Inflammatory macrophage (primary cell): ENCODE measurements at regions not wholly inside any gene's neighbourhood (a gene's known extent, or its start where the extent isn't known, plus 50 kb on each side); places are given as distances from the start of the nearest gene placed in this dataset.
"Not testable (repeated sequence)": the region's sequence is repeated elsewhere in the genome, so short reads cannot be mapped to it uniquely, and the experiment has no call there.

Experiments used
- DNase-seq, 2 donors: peaks; one replicate each; pipeline ENCODE4 v3.0.0-alpha.2; 2020 to 2022

DNA sequence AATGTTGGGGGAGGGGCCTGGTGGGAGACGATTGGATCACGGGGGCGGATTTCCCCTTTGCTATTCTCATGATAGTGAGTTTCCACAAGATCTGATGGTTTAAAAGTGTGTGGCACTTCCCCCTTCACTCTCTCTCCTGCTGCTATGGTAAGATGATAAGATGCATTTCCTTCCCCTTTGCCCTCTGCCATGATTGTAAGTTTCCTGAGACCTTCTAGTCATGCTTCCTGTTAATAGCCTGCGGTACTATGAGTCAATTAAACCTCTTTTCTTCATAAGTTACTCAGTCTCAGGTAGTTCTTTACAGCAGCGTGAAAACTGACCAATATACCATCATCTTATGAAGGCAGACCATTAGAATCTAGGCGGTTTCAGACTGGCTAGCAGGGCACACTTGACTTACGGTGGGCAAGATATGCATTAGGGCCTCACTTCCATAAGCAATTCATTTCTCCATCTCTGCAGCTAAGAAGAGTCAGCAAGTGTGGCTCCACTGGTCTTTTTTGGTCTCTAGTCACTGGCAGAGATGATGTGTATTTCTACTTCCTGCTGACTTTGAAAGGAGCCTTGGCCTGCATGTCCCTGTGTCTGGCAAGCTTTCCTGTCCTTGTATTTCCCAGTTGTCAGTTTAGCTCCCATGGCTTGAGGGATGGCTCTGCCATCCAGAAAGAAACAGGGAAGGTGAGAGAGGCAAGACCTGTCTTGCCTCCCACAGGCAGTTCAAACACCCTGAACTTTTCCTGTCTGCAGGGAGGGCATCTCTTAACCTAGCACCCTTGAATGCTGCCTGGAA lies 109.0 kb upstream of the ADAMTS9 start:
- DNase-seq: no peak

DNA sequence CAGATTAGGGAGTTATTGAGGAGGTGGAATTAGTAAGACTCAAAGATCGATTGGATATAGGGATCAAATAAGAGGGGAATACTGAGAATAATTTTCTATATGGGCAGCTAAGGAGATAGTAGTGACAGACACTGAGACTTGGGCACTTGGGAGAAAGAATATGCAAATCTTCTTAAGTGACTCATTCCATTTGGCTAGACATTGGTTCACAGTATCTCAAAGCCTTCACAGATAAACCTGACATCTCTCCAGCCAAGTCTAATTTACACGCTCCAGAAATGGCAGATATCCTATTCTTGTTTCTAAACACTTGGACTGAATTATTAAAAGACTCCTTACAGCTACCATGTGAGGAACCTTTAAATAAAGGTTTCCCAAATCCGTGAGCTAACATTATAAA lies 104.6 kb upstream of the ADAMTS9 start:
- no peak for DNase-seq

DNA sequence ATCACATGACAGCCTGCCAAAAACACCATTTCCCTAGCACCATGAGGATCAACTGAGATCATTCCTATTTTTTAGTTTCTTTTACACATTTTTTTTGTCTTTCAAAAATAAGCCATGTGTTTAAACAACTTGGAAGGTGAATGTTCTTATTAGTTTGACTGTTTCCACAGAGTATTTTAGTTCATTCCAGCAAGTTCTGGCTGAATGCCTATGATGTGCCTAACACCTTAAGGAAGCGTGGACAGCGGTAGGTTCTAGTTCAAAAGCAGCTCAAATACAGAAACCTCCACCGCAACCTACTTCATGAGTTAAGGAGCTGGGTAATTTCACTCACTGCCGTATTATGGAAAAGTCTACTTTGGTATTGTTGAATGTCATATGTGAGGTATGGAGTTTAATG lies 101.3 kb upstream of the ADAMTS9 start:
- DNase-seq: no peak

DNA sequence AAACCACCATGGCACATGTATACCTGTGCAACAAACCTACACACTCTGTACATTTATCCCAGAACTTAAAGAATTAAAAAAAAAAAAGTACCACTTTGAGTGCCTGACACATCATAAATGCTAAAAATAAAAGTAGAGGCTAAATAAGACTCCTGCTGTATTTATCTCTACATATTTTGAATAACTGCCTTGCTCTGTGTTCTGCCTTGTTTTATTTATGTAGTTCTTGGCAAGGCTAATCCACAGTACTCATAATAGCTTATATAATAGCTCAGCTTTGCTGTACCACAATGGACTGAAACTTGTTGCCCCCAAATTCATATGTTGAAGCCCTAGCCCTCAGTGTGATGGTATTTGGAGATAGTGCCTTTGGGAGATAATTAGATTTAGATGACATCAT lies 95.4 kb upstream of the ADAMTS9 start:
- DNase-seq: no peak

DNA sequence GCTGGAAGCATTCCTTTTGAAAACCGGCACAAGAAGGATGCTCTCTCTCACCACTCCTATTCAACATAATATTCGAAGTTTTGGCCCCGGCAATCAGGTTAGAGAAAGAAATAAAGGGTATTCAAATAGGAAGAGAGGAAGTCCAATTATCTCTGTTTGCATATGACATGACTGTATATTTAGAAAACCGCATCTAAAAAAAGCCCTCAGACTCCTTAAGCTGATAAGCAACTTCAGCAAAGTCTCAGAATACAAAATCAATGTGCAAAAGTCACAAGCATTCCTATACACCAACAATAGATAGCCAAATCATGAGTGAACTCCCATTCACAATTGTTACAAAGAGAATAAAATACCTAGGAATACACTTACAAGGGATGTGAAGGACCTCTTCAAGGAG lies 93.1 kb upstream of the ADAMTS9 start:
- DNase-seq: not testable (repeated sequence)

DNA sequence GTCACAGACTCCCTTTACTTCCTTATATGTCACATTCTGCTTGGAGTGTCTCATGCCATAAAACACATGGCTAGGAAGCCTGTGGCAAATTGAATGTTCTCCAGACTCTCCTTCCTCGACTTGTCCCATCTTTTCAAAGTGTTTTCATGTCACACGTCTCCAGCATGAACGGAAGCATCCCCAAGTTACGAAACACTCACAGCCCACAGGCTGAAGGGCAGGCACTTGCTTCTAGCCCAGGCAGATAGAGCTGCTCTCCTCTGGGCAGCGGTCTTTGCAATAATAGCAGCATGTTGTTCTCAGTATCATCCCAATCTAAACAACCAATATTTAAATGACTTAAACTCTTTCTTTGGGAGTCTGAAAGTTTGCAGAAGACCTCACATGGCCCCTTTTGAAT lies 85.3 kb upstream of the ADAMTS9 start:
- DNase-seq: no peak

DNA sequence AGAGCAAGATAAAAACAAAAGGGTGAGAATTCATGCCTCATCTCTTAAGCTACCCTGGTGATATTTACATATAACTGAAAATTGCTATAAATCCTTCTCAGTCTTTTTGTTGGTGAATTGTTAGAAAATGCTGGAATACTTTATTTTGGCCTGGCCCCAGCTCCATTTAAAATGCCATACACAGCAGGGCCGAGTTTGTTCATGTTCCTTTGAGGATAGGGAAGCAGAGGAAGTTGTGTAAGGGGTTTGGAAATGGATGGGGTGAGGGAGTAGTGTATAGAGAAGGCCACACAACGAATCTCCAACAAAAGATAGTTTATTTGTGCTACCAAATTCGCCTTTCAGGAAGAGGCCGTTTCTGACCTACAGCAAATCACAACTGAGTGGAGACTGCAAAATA lies 78.6 kb upstream of the ADAMTS9 start:
- DNase-seq: no peak

DNA sequence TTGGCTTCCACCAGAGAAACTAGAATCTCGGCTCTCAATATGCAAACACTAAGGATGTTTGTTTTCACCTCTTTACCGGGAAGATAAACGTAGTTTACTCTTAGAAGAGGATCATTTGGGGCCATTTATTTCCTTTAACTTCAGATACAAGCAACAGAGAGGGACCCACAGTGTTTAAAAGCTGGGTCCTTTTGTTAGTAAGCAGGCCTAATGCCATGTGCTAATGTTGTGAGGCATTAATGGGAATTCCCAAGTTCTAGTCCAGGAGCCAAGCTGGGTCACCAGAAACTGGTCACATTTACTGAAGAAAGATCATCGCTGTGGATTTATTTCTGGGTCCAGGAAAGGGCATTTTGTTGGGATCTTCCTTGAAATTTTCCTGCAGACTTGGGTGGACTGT lies 78.1 kb upstream of the ADAMTS9 start:
- no peak for DNase-seq

DNA sequence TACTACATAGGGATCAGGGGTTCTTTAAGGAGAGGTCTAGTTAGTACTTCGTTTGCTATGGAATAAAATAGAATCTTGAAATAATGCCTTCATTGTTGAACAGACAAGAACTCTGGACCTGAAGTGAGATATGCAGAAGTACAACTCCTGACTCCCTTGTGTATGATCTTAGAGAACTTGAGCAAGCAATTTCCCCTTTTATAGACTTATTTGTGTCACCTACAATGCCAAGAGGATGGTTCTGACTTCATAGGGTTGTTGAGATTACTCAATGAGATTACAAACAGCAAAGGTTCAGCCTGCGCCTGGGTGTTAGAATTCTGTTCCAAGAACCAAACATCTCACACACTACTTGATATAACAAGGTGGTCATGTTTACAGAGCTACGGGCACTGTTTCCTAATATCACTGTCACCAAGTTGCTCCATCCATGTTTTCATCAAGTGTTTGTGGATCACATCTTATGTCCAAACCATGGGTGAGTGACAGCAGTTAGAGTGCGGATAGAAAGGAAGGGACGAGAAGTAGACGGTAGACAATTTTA lies 76.7 kb upstream of the ADAMTS9 start:
- no peak for DNase-seq

DNA sequence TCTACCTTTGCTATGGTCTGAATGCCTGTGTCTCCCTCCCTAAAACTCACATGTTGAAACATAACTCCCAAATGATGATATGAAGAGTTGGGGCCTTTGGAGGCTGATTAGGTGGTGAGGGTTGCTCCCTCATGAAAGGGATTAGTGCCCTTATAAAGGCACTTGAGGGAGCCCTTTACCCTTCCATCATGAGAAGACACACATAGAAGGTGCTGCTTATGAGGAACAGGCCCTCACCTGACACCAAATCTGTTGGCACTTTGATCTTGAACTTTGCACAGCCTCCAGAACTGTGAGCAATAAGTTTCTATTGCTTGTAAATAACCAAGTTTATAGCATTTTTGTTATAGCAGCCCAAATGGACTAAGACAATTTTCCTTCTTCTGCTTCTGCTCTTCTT lies 76.2 kb upstream of the ADAMTS9 start:
- no peak for DNase-seq

DNA sequence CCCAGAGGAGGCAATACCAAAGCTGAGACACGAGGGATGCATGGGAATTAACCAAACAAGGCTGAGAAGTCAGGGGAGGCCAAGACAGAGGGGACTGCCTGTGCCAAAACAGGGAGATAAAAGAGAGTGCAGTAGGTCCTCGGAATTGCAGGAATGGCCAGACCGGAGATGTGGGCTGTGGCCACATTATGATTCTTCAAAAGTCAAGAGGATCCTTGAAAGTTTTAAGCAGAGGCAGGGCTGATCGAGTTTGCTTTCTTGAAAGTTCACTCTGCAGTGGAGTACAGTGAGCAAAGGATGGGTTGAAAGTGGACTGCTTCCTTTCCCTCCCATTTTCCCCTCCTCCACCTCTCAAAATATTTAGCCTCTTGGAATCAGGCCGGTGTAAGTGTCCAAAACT lies 73.9 kb upstream of the ADAMTS9 start:
- no peak for DNase-seq

DNA sequence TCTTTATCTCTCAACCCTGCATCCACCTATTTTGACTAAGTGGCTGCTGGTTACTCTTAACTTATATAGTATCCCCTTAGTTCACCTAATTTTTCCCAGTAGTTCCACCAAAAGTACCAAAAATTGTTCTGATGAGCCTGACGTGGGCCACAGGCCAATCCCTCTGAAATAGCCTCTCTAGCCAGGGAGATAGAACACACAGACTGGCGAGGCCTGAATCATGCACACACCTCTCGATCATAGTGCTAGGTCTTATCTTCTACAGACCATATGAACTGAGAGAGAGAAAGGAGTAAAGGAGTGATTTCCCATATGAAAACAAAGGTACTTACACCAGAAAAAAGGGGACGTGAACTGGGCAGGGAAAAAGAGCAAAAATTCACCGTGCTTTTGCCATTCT lies 72.5 kb upstream of the ADAMTS9 start:
- DNase-seq: no peak

DNA sequence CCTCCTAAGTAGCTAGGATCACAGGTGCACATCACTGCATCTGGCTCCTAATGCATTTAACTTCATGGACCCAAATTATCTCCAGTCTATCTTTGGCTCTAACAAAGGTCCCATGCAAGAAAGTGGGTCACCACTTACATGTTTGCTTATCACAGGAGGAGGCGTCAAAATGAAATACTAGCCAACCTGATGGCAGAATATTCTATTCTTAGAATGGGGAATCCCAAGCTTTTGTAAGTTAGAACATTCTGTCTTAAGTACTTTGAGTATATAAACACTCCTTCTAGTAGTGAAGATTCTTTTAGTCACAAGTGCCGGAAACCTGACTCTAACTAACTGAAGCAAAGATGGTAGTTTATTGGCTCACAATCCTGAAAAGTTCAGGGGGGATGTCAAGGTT lies 72.0 kb upstream of the ADAMTS9 start:
- DNase-seq: no peak

DNA sequence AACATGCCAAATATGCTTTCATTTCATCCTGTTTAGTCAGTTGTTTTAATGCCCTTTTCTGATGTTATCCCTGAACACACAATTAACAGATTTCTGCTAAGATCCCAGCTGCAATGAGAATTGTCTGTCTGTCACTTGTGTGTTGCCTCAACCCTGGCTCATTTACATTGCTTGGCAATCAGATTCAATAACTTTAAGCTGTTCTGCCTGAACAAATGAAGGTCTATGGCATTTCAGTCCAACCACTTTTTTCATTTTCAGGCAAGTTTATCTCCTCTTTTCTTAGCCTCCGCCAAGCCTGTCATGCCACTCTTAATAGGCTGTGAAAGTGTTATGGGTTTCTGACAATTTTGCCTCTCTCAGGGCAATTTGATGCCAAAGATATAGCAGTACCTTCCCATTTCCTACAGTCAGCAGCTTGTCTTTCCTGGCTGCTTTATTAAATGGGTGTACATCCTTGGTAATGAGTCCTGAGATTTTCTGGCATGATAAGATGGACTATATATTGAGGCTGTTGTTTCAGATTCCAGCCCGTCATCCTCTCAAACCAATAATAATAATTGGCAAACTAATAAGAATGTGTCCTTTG lies 68.7 kb upstream of the ADAMTS9 start:
- DNase-seq: no peak

DNA sequence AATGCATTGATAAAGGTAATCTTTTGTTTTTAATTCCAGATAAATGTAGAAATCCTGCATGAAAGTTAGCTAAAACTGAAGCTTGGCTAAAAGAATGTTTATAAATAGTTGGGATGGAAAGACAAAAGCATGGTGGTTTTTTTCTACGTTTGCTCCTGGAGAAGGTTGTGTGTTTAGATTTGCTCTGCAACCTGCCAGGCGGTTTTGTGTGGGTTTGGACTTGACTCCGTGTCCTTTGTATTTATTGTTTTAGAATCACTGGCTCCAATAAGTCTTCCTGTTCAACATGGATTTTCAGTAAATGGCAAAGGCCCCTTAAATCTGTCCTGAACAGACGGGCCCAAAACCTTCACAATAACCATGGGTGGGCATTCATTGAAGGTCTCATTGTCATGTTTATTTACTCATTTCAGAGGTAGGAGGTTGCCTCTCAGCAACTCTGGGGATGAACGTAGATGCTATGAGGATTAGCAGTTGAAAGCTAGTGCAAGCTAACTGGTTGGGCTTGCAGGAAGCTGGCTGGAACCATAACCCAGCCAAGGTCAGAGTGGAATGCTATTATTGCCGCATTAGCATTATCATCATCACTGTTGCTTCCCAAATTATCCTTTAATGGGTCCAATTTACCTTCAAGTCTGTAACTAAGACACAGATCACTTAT lies 60.6 kb upstream of the ADAMTS9 start:
- no peak for DNase-seq

DNA sequence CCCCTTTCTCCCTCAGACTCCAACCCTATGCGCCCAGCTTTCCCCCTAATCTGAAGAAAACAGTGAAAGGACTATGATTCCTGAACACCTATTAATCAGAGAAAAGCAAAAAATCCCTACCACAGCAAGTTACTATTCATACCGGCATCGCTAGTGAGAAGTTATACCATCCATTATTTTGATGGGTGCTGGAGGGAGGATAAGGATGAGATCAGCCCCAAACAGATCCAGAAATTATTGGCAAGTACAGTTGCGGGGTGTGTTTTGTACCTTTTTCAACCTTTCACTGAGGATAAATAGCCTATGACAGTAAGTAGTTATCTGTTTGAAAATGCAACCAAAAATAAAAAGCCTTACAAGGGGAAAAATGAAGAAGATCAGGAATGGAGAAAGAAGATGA lies 59.9 kb upstream of the ADAMTS9 start:
- DNase-seq: no peak

DNA sequence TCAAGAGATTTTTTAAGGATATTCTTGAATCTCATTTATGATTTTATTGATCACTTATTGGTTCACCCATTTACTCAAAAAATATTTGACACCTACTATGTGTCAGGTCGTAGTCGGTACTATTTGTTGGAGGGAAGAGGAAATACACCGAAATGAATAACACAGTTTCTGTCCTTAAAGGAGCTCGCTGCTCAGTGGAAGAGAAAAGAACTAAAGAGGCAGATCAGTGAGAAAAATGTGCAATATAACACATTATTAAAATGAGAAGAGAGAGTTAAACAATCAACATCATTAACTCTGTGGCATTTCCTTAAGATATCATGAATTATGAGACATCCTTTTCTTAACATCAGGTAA lies 56.1 kb upstream of the ADAMTS9 start:
- no peak for DNase-seq

DNA sequence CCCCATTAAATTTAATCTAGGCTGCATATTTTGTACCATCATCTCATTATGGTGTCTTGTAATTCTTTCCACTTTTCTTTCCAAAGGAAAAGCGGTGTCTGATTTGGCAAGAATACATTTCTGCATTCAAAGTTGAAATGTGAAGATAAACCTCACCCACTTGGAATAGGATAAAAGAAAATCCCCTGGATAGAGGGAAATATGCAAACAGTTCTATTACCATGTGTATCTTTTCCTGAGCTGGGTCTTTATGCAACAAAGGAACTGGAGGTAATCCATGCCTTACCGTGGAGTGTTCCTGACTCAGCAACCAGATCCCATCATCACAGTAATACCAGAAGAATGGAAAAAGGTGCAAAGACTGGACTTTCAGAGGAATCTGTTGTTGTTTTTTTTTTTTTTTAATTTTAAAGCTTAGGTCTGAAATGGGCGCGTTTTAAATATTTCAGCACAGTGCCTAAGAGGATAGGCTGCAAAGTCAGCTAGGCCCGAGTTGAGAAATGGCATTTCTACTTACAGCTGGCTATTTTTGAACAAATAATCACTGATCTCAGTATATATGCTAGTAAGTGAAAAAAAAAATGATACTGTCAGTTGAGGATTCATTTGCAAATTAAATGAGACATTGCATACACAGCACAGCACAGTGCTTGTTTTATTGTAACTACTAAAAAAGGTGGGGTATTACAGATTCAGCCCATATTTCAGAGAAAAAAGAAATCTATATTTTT lies 55.5 kb upstream of the ADAMTS9 start:
- DNase-seq: no peak

DNA sequence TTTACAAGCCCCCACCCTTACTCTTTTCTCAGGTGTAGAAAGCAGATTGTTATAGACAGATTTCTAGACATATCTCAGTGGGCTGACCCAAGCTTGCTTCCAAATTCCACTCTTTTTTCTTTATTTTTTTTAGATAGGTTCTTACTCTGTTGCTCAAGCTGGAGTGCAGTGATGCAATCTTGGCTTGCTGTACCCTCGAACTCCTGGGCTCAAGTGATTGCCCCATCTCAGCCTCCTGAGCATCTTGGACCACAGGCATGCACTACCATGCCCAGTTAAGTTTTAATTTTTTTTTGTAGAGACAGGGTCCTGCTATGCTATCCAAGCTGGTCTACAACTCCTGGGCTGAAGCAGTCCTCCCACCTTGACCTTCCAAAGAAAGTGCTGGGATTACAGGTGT lies 53.5 kb upstream of the ADAMTS9 start:
- DNase-seq: no peak

DNA sequence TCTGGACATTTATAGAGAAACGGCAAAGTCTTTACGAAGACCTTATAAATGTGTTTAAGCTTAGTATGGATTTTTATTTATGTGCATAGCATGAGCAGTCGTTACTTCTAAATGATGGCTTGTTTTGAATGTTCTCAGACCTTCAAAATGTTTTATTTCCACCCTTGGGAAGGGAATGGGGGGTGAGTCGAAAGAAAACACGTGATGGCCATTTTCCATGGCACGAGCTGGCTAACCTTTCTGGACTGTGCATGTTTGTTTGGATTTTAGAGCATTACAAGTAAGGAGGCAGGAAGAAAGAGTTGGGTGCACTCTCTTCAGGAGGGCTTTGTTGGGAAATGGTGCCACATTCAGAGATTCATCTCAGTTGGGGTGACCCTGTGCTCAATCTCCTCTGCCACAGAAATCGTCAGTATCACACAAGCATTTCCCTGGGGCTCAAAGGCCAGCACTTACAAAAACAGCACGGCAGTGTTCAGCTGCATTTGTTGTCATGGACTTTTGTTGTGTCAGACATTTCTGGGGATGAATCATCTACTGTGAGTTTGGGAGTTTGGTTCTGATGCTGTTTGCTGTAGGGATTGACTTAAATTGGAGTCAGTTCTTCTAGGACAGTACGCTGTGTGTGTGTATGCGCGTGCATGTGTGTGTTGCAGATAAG lies 52.3 kb upstream of the ADAMTS9 start:
- no peak for DNase-seq
